ENCODE measurements at regions not wholly inside any gene's neighbourhood (a gene's known extent, or its start where the extent isn't known, plus 50 kb on each side); places are given as distances from the start of the nearest gene placed in this dataset.

DNA sequence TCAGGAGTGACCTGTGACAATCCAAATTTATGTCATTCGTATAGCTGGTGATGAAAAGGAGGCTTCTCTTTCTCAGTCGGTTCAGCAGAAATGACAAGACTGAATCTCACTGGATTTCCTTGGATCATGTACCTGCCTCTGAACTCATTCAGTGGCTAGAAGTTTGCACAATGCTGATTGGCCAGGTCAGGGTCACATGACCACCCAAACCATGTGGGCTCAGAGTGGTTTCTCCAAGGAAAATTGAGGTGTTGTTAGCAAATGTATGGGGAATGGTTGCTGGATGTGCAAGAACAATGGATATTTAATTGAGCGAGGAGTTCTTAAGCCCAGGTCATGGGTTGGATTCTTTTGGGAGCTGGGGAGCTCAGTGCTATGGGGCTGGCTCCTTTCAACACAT lies 227.5 kb downstream of the AACS start:
- Histone ChIP-seq H3K9ac (ENCODE audit: low read length) (no peak overlapping the region), H3K36me3 (replicated peaks in 1 of 2; ENCODE audit: control extremely low read depth in 1 of 2, control insufficient read depth in 1 of 2, extremely low read depth in 1 of 2, insufficient read depth in 2 of 2, low read length in 1 of 2) (no peaks in the 10 kb centered on the region), H3K4me2 (replicated peaks; ENCODE audit: low read depth, low read length, poor library complexity, severe bottlenecking) (no peak overlapping the region), H3K4me1 (ENCODE audit: control insufficient read depth in 2 of 2, insufficient read depth in 2 of 2, low read length in 2 of 2) (no peaks in the 10 kb centered on the region), H3K4me3 (ENCODE audit: control extremely low read depth in 1 of 5, extremely low read depth in 1 of 5, insufficient read depth in 1 of 5, low read depth in 2 of 5, low read length in 4 of 5) (no peak overlapping the region), H4K20me1 (ENCODE audit: control insufficient read depth, insufficient read depth, low read length, poor library complexity, severe bottlenecking) (no peaks in the 10 kb centered on the region), H3K27ac (ENCODE audit: low read length in 2 of 2) (no peak overlapping the region), H3K27me3 (replicated peaks in 1 of 4; ENCODE audit: control extremely low read depth in 1 of 4, control insufficient read depth in 3 of 4, insufficient read depth in 4 of 4, low read length in 3 of 4) (peaks cover 0 to 8% (median 1%) of the 10 kb centered on the region in 4 experiments), H2AFZ (ENCODE audit: insufficient read depth, low read depth, low read length, poor library complexity, severe bottlenecking) (no peak overlapping the region), H3K79me2 (ENCODE audit: control insufficient read depth, insufficient read depth, low read length) (no peaks in the 10 kb centered on the region), H3K9me3 (ENCODE audit: control extremely low read depth in 1 of 3, control insufficient read depth in 2 of 3, insufficient read depth in 1 of 3, low read length in 2 of 3) (peaks cover 0 to 5% (median 0%) of the 10 kb centered on the region in 3 donors)
- WGBS (ENCODE audit: insufficient coverage), result 82% methylated on average over 3 of the region's 3 CpGs
- no peak for TF ChIP-seq EZH2 (IDR thresholded peaks at IDR 0.05; ENCODE audit: borderline replicate concordance, insufficient read depth, low read depth, low read length, poor library complexity, severe bottlenecking)
- no peak for TF ChIP-seq CTCF (IDR thresholded peaks at IDR 0.05)
- POLR2A ChIA-PET, result no interaction called here
- Mint-ChIP-seq H3K27me3 (peaks cover 12% of the 10 kb centered on the region), H3K4me3 (no peak overlapping the region), H3K9me3 (ENCODE audit: insufficient read depth) (no peaks in the 10 kb centered on the region), H3K4me1 (no peaks in the 10 kb centered on the region), H3K27ac (no peak overlapping the region)
- ATAC-seq (ENCODE audit: low read depth) (no peak), DNase-seq (no peak)
- intact Hi-C loops (cut with micrococcal nuclease), result no loop called here
- CTCF ChIA-PET, result no interaction called here

- H3K27me3 ChIP-seq (replicated peaks in 1 of 4; ENCODE audit: control extremely low read depth in 1 of 4, control insufficient read depth in 3 of 4, insufficient read depth in 4 of 4, low read length in 3 of 4), result peaks cover 0 to 1% (median 0%) of the 10 kb centered on the region in 4 experiments
- POLR2A ChIA-PET, result no interaction called here
- CTCF ChIA-PET, result no interaction called here
- no peak for ATAC-seq (ENCODE audit: low read depth)
- H3K4me1 ChIP-seq (ENCODE audit: control insufficient read depth in 2 of 2, insufficient read depth in 2 of 2, low read length in 2 of 2), result no peaks in the 10 kb centered on the region
- no peak overlapping the region for H2AFZ ChIP-seq (ENCODE audit: insufficient read depth, low read depth, low read length, poor library complexity, severe bottlenecking)
- WGBS (ENCODE audit: insufficient coverage), result 96% methylated on average over 2 of the region's 5 CpGs
- no peaks in the 10 kb centered on the region for H3K36me3 ChIP-seq (replicated peaks in 1 of 2; ENCODE audit: control extremely low read depth in 1 of 2, control insufficient read depth in 1 of 2, extremely low read depth in 1 of 2, insufficient read depth in 2 of 2, low read length in 1 of 2)
- intact Hi-C loops (cut with micrococcal nuclease), result no loop called here
- no peak overlapping the region for H3K4me2 ChIP-seq (replicated peaks; ENCODE audit: low read depth, low read length, poor library complexity, severe bottlenecking)
- H3K4me3 ChIP-seq (ENCODE audit: control extremely low read depth in 1 of 5, extremely low read depth in 1 of 5, insufficient read depth in 1 of 5, low read depth in 2 of 5, low read length in 4 of 5), result no peak overlapping the region
- H3K27ac ChIP-seq (ENCODE audit: low read length in 2 of 2), result no peak overlapping the region
- no peak for DNase-seq
- peaks cover 15% of the 10 kb centered on the region for H3K27me3 Mint-ChIP-seq
- H4K20me1 ChIP-seq (ENCODE audit: control insufficient read depth, insufficient read depth, low read length, poor library complexity, severe bottlenecking), result no peaks in the 10 kb centered on the region
- TF ChIP-seq EZH2 (IDR thresholded peaks at IDR 0.05; ENCODE audit: borderline replicate concordance, insufficient read depth, low read depth, low read length, poor library complexity, severe bottlenecking), result no peak
- no peak for TF ChIP-seq CTCF (IDR thresholded peaks at IDR 0.05)
- no peak overlapping the region for H3K9ac ChIP-seq (ENCODE audit: low read length)
- no peaks in the 10 kb centered on the region for H3K4me1 Mint-ChIP-seq
- no peak overlapping the region for H3K27ac Mint-ChIP-seq
- H3K4me3 Mint-ChIP-seq, result no peak overlapping the region
- H3K79me2 ChIP-seq (ENCODE audit: control insufficient read depth, insufficient read depth, low read length), result no peaks in the 10 kb centered on the region
- H3K9me3 ChIP-seq (ENCODE audit: control extremely low read depth in 1 of 3, control insufficient read depth in 2 of 3, insufficient read depth in 1 of 3, low read length in 2 of 3), result peaks cover 0 to 5% (median 0%) of the 10 kb centered on the region in 3 donors
- no peaks in the 10 kb centered on the region for H3K9me3 Mint-ChIP-seq (ENCODE audit: insufficient read depth)
Observed at GRCh38 chr12:125295550-125295949, 230.3 kb downstream of the AACS start.

Data from B cell (primary cell).